Activated CD4-positive, alpha-beta T cell treated with anti-CD3 and anti-CD28 coated beads for 4 hours (primary cell): ENCODE measurements at regions not wholly inside any gene's neighbourhood (a gene's known extent, or its start where the extent isn't known, plus 50 kb on each side); places are given as distances from the start of the nearest gene placed in this dataset.

Source experiments
- DNase-seq, 2 donors: peaks; one replicate each; pipeline ENCODE4 v3.0.0-alpha.2; 2020

DNA sequence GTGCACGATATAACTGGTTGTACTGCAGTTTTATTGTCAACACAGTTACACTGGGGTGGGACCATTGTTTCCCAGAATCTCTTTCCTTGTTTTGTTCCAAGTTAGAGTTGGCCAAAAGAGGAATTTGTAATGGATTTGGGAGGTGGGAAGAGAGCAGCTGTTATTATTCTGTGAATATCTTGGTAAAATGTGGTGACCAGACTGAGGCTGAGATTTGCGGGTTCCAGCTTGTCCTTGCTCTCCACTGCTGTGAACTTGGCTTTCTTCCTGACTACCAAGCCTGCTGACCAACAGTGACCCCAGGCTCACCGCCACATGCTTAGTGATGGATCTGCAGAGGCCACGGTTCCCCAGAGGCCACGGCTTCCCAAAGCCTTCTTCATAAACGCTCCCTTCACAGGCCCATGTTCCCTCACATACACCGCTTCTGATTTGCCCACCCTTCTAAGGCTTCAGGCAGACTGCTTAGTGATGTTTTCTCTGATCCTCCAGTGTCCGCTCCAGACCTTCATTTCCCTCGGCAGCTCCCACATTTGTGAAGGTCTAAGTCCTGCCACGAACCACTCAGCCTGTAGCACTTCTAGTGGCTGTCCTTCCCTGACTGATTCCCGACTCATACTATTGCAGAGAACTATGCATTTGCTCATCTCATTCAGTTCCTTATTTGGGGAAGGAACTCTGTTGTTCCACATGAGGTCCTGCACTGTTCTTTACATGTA is 525.5 kb upstream of the RGMA start:
- DNase-seq = no peak

- no peak for DNase-seq
Measured at GRCh38 chr15:93613386-93613785, 524.4 kb upstream of the RGMA start.

DNA sequence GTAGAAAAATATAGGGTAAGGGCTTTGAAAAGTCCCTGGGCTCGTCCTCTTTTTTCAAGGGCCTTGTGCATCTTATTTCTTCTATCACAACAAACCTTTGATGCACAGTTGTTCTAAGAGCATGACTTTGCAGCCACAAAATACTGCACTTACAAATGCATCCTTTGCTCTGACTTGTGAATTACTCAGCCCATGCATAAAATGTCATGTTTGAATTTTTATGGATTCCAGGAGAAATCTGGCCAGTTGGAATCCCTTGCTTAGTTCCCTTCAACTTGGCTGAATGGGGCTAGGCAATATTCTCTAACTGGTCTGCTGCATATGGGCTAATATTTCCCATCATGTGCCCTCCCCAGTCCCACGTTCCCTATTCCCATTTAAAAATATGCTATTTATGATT is 523.9 kb upstream of the RGMA start:
- DNase-seq = no peak

- no peak for DNase-seq
Measured at GRCh38 chr15:93610944-93611343, 521.9 kb upstream of the RGMA start.

- DNase-seq = no peak
Measured at GRCh38 chr15:93608643-93609148, 519.7 kb upstream of the RGMA start.

GRCh38 chr15:93603550-93603949 is 514.5 kb upstream of the RGMA start:
- DNase-seq = no peak

DNA sequence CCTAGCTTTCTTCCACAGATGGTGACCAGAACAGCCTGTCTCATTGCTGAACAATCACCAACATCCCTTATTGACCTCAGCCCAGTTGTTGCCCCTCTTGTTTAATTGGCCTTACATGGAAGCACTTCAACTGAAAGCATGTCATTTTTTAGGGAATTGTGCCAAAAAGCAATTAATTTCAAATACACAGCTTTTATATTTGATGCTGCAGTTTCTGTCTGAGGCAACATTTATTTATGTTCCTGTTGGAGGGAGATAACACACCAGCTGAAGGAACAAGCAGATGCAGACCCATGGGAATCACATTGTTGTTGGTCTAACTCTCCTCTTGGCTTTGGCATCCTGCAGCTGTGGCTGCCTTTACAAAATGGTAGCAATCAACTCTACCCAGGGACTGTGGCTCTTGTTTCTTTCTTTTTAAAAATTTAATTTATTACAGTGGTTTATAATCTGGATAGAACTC is 498.1 kb upstream of the RGMA start:
- DNase-seq = no peak

DNA sequence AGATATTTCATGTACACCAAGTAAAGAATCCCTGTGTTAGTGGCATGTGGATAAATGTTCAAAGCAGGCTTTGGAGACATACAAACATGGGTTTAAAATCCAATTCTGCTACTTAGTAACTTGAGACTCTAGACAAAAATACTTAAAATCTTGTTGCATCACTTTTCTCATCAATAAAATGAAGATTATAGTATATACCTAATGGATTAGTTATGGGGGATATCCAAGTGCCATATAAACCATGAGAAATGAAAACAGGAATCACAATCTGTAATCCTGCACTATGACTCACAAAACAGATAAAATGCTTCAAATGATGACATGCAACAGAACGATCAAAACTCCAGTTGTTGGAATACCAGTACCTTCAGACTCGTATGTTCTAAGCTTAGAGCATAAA is 496.0 kb upstream of the RGMA start:
- DNase-seq = no peak

- no peak for DNase-seq
Measured at GRCh38 chr15:93583968-93584367, 495.0 kb upstream of the RGMA start.

GRCh38 chr15:93583552-93583951 is 494.5 kb upstream of the RGMA start:
- no peak for DNase-seq

GRCh38 chr15:93570527-93570926 is 481.5 kb upstream of the RGMA start:
- no peak for DNase-seq

- DNase-seq = no peak
Measured at GRCh38 chr15:93566762-93567161, 477.8 kb upstream of the RGMA start.

- DNase-seq = no peak
Measured at GRCh38 chr15:93565201-93565600, 476.2 kb upstream of the RGMA start.

- no peak for DNase-seq
Measured at GRCh38 chr15:93563218-93563617, 474.2 kb upstream of the RGMA start.

- DNase-seq = no peak
Measured at GRCh38 chr15:93562395-93563123, 473.5 kb upstream of the RGMA start.

DNA sequence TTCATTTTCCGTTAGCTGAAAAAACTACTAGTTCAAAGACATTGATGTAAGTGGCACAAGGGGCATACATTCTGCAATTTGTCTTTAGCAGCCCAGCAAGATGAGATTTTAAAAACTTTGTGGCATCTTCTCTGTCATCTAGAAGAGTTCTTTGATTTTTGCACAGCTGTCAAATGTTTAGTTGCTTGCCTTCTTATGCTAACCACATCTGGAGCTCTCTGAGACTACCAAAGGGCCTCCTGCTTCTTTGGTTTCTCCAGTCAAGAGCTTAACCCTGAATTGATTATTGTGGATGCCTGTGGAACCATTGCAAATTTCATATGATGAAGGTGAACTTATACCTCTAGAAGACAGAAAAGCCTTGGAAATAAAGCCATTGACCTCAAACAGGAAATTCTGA is 468.7 kb upstream of the RGMA start:
- no peak for DNase-seq

GRCh38 chr15:93553167-93553935 is 464.3 kb upstream of the RGMA start:
- DNase-seq = no peak

GRCh38 chr15:93543093-93543492 is 454.1 kb upstream of the RGMA start:
- no peak for DNase-seq

DNA sequence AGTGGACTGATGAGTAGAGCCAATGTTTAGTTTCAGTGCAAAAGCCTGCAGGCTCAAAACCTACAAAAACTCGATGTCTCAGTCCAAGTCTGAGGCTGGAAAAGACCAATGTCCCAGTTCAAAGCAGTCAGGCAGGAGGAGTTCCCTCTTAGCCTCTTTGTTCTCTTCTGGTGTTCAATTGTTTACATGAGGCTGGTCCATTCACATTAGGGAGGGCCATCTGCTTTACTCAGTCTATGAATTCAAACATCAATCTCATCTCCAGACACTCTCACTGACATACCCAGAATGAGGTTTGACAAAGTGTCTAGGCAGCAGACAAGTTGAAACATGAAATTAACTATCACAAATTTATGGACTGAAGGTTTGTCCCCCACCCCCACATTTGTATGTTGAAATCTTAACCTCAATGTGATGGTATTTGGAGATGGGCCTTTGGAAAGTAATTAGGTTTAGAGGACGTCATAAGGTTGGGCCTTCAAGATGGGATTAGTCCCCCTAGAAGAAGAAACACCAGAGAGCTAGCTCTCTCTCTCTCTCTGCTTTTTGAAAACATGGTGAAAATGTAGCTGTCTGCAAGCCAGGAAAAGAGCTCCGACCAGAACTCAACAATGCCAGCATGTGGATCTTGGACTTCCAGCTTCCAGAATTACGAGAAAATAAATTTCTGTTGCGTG is 438.5 kb upstream of the RGMA start:
- DNase-seq = no peak

- no peak for DNase-seq
Measured at GRCh38 chr15:93524432-93524831, 435.4 kb upstream of the RGMA start.

DNA sequence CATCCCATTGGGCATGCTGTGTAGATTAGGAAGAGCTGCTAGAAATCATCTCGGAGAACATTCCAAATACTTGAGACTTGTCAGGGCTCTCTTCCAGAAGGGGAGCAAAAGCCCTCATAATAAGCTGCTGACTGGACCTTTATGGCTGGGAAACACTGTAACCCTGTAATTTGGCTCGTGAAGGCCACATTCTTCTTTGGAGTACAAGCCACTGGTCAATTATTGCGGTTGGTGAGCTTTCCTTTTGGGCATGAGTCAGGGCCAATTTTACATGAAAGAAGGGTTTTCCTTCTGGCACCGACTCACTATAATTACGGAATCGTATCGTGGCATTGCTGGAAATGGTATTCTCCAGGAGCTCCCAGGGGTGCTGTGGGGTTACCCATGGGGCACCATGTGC is 434.5 kb upstream of the RGMA start:
- DNase-seq = no peak

DNA sequence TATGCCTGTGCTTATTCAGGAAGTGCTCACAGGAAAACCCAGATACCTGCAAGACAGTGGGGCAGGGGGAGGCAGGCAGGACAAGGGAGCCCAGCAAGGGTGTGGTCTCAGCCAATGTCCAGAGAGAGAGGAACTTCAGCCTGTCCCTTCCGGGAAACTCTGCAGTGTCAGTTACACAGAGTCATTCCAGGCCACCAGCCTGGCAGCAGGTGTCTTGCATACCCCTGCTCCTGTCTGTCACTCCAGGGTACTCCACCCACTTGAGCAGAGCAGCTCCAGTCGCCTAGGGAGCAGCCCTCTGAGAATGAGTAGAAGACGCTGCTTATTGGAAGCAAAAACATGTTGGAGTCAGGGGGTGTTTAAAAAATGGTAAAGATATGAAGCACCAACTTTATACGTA is 431.2 kb upstream of the RGMA start:
- DNase-seq = no peak

GRCh38 chr15:93519599-93519998 is 430.6 kb upstream of the RGMA start:
- no peak for DNase-seq
